ENCODE measurements at regions not wholly inside any gene's neighbourhood (a gene's known extent, or its start where the extent isn't known, plus 50 kb on each side); places are given as distances from the start of the nearest gene placed in this dataset.

GRCh38 chr5:174359071-174359470, 313.6 kb downstream of the NSG2 start:
- TF ChIP-seq CTCF (IDR thresholded peaks at IDR 0.05; ENCODE audit: low read depth, low read length, missing input control) (no peak), MAX (IDR thresholded peaks at IDR 0.05) (no peak), REST (IDR thresholded peaks at IDR 0.05) (no peak), YY1 (IDR thresholded peaks at IDR 0.05) (no peak), TAF1 (conservative IDR thresholded peaks at IDR 0.05) (no peak), JUND (IDR thresholded peaks at IDR 0.05) (no peak), SP1 (IDR thresholded peaks at IDR 0.05) (no peak), EGR1 (IDR thresholded peaks at IDR 0.05; ENCODE audit: low read depth in 2 of 2) (no peak), HNF4A (conservative IDR thresholded peaks at IDR 0.05) (no peak), ATF3 (IDR thresholded peaks at IDR 0.05) (no peak), RXRA (IDR thresholded peaks at IDR 0.05) (no peak)
- TF ChIP-seq, protein P1, sequence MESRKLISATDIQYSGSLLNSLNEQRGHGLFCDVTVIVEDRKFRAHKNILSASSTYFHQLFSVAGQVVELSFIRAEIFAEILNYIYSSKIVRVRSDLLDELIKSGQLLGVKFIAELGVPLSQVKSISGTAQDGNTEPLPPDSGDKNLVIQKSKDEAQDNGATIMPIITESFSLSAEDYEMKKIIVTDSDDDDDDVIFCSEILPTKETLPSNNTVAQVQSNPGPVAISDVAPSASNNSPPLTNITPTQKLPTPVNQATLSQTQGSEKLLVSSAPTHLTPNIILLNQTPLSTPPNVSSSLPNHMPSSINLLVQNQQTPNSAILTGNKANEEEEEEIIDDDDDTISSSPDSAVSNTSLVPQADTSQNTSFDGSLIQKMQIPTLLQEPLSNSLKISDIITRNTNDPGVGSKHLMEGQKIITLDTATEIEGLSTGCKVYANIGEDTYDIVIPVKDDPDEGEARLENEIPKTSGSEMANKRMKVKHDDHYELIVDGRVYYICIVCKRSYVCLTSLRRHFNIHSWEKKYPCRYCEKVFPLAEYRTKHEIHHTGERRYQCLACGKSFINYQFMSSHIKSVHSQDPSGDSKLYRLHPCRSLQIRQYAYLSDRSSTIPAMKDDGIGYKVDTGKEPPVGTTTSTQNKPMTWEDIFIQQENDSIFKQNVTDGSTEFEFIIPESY (IDR thresholded peaks at IDR 0.05): no peak
